Neural progenitor cell (in vitro differentiated cells): ENCODE measurements at regions not wholly inside any gene's neighbourhood (a gene's known extent, or its start where the extent isn't known, plus 50 kb on each side); places are given as distances from the start of the nearest gene placed in this dataset.

Source experiments
- DNase-seq: peaks from one replicate; pipeline ENCODE4 v3.0.0-alpha.2; 2016; ENCODE audit warnings: low spot score
- H2AFZ ChIP-seq: fragments of 200-600 bp; sonication (generic); replicated peaks from 2 replicates; pipeline ENCODE4 v1.6.1; 2016; ENCODE audit warnings: antibody characterized with exemption
- H3F3A ChIP-seq: fragments of 200-600 bp; sonication (generic); 2 replicates; pipeline ENCODE4 v1.6.1; 2016; ENCODE audit warnings: antibody characterized with exemption, low read depth
- H3K27ac ChIP-seq: fragments of 200-600 bp; sonication (generic); 2 replicates; pipeline ENCODE4 v1.5.1; 2016; ENCODE audit warnings: mild to moderate bottlenecking
- H3K27me3 ChIP-seq: fragments of 200-600 bp; sonication (generic); 2 replicates; pipeline ENCODE4 v1.6.1; 2016; ENCODE audit warnings: mild to moderate bottlenecking, moderate library complexity
- H3K36me3 ChIP-seq: fragments of 200-600 bp; sonication (generic); 2 replicates; pipeline ENCODE4 v1.5.1; 2016
- H3K4me1 ChIP-seq: fragments of 200-600 bp; sonication (generic); 2 replicates; pipeline ENCODE4 v1.6.1; 2016; ENCODE audit warnings: mixed run types
- H3K4me2 ChIP-seq: fragments of 200-600 bp; sonication (generic); 2 replicates; pipeline ENCODE4 v1.6.1; 2016
- H3K4me3 ChIP-seq: fragments of 200-600 bp; sonication (generic); 2 replicates; pipeline ENCODE4 v1.5.1; 2016
- H3K79me2 ChIP-seq: fragments of 200-600 bp; sonication (generic); 2 replicates; pipeline ENCODE4 v1.6.1; 2016; ENCODE audit warnings: low read depth
- H3K9ac ChIP-seq: fragments of 200-600 bp; sonication (generic); 2 replicates; pipeline ENCODE4 v1.6.1; 2016
- H3K9me3 ChIP-seq: fragments of 200-600 bp; sonication (generic); 2 replicates; pipeline ENCODE4 v1.5.1; 2016; ENCODE audit warnings: low read depth
- H4K20me1 ChIP-seq: fragments of 200-600 bp; sonication (generic); 2 replicates; pipeline ENCODE4 v1.6.1; 2016; ENCODE audit warnings: low read depth
- H3K27ac Mint-ChIP-seq: 3 replicates; pipeline ENCODE4 v1.8.0; 2021; ENCODE audit warnings: mixed read lengths
- H3K27me3 Mint-ChIP-seq: 2 replicates; pipeline ENCODE4 v1.8.0; 2022; ENCODE audit warnings: low read depth, mild to moderate bottlenecking, inconsistent platforms, moderate library complexity, mixed read lengths; ENCODE audit not compliant: insufficient read depth
- H3K36me3 Mint-ChIP-seq: 3 replicates; pipeline ENCODE4 v1.8.0; 2021; ENCODE audit warnings: mixed read lengths
- H3K4me1 Mint-ChIP-seq: 3 replicates; pipeline ENCODE4 v1.8.0; 2021; ENCODE audit warnings: mixed read lengths
- H3K4me3 Mint-ChIP-seq: 3 replicates; pipeline ENCODE4 v1.8.0; 2021; ENCODE audit warnings: mild to moderate bottlenecking, moderate library complexity, mixed read lengths
- H3K9me3 Mint-ChIP-seq: 3 replicates; pipeline ENCODE4 v1.8.0; 2020; ENCODE audit warnings: mixed read lengths
- CTCF ChIP-seq: fragments of 200-600 bp; sonication (generic); IDR thresholded peaks from 2 replicates; pipeline ENCODE4 v1.5.1; 2017; ENCODE audit warnings: antibody characterized with exemption, mild to moderate bottlenecking
- EZH2 ChIP-seq: fragments of 200-600 bp; sonication (generic); IDR thresholded peaks from 2 replicates; pipeline ENCODE4 v1.6.1; 2017; ENCODE audit warnings: antibody characterized with exemption, mild to moderate bottlenecking, moderate library complexity
- EZH2phosphoT487 ChIP-seq: fragments of 200-600 bp; sonication (generic); IDR thresholded peaks from 2 replicates; pipeline ENCODE4 v1.6.1; 2017; ENCODE audit warnings: antibody characterized with exemption

- Histone ChIP-seq H3K9ac (no peak overlapping the region), H3K27me3 (no peaks in the 10 kb centered on the region), H3K27ac (no peak overlapping the region), H4K20me1 (no peaks in the 10 kb centered on the region), H3F3A (no peaks in the 10 kb centered on the region), H3K9me3 (no peaks in the 10 kb centered on the region), H3K4me3 (no peak overlapping the region), H3K4me1 (no peaks in the 10 kb centered on the region), H2AFZ (no peak overlapping the region), H3K4me2 (no peak overlapping the region), H3K36me3 (no peaks in the 10 kb centered on the region), H3K79me2 (no peaks in the 10 kb centered on the region)
- no peak for DNase-seq
- H3K4me3 Mint-ChIP-seq: no peak overlapping the region
- H3K9me3 Mint-ChIP-seq: no peaks in the 10 kb centered on the region
- H3K4me1 Mint-ChIP-seq: no peaks in the 10 kb centered on the region
- no peak overlapping the region for H3K27ac Mint-ChIP-seq
- TF ChIP-seq EZH2: no peak
- TF ChIP-seq CTCF: no peak
- TF ChIP-seq EZH2phosphoT487: no peak
- no peaks in the 10 kb centered on the region for H3K36me3 Mint-ChIP-seq
- peaks cover 3% of the 10 kb centered on the region for H3K27me3 Mint-ChIP-seq
These were observed 335.1 kb downstream of the BMPER start for GRCh38 chr7:34240417-34240816.

GRCh38 chr7:34242391-34242790 lies 337.1 kb downstream of the BMPER start:
- H3K9ac ChIP-seq: no peak overlapping the region
- Mint-ChIP-seq H3K9me3 (no peaks in the 10 kb centered on the region), H3K27ac (no peak overlapping the region), H3K4me3 (no peak overlapping the region), H3K36me3 (no peaks in the 10 kb centered on the region), H3K4me1 (no peaks in the 10 kb centered on the region), H3K27me3 (no peaks in the 10 kb centered on the region)
- no peaks in the 10 kb centered on the region for H3K4me1 ChIP-seq
- no peaks in the 10 kb centered on the region for H3K27me3 ChIP-seq
- H3K79me2 ChIP-seq: no peaks in the 10 kb centered on the region
- H3K9me3 ChIP-seq: no peaks in the 10 kb centered on the region
- H3K27ac ChIP-seq: no peak overlapping the region
- H3K36me3 ChIP-seq: no peaks in the 10 kb centered on the region
- no peaks in the 10 kb centered on the region for H4K20me1 ChIP-seq
- no peak overlapping the region for H3K4me3 ChIP-seq
- no peak overlapping the region for H3K4me2 ChIP-seq
- no peaks in the 10 kb centered on the region for H3F3A ChIP-seq
- no peak for DNase-seq
- no peak overlapping the region for H2AFZ ChIP-seq
- TF ChIP-seq CTCF (no peak), EZH2phosphoT487 (no peak), EZH2 (no peak)

GRCh38 chr7:34245246-34245645 lies 339.9 kb downstream of the BMPER start:
- Histone ChIP-seq H3K4me3 (no peak overlapping the region), H3K4me2 (no peak overlapping the region), H3K36me3 (no peaks in the 10 kb centered on the region), H3K27ac (no peak overlapping the region), H4K20me1 (no peaks in the 10 kb centered on the region), H3K79me2 (no peaks in the 10 kb centered on the region), H3F3A (no peaks in the 10 kb centered on the region), H3K9me3 (no peaks in the 10 kb centered on the region), H3K4me1 (no peaks in the 10 kb centered on the region), H3K9ac (no peak overlapping the region), H2AFZ (no peak overlapping the region), H3K27me3 (no peaks in the 10 kb centered on the region)
- Mint-ChIP-seq H3K36me3 (no peaks in the 10 kb centered on the region), H3K9me3 (no peaks in the 10 kb centered on the region), H3K27ac (no peak overlapping the region), H3K27me3 (no peaks in the 10 kb centered on the region), H3K4me3 (no peak overlapping the region), H3K4me1 (no peaks in the 10 kb centered on the region)
- no peak for DNase-seq
- TF ChIP-seq EZH2phosphoT487 (no peak), EZH2 (no peak), CTCF (no peak)

- Mint-ChIP-seq H3K9me3 (no peaks in the 10 kb centered on the region), H3K4me3 (no peak overlapping the region), H3K27me3 (no peaks in the 10 kb centered on the region), H3K4me1 (no peaks in the 10 kb centered on the region), H3K36me3 (no peaks in the 10 kb centered on the region), H3K27ac (no peak overlapping the region)
- no peak overlapping the region for H3K4me3 ChIP-seq
- H3K79me2 ChIP-seq: no peaks in the 10 kb centered on the region
- H3K9me3 ChIP-seq: no peaks in the 10 kb centered on the region
- DNase-seq: no peak
- no peaks in the 10 kb centered on the region for H4K20me1 ChIP-seq
- no peak overlapping the region for H3K9ac ChIP-seq
- no peaks in the 10 kb centered on the region for H3F3A ChIP-seq
- H3K27me3 ChIP-seq: no peaks in the 10 kb centered on the region
- H3K4me1 ChIP-seq: no peaks in the 10 kb centered on the region
- H2AFZ ChIP-seq: no peak overlapping the region
- H3K4me2 ChIP-seq: no peak overlapping the region
- H3K36me3 ChIP-seq: no peaks in the 10 kb centered on the region
- TF ChIP-seq EZH2: no peak
- TF ChIP-seq CTCF: no peak
- TF ChIP-seq EZH2phosphoT487: no peak
- no peak overlapping the region for H3K27ac ChIP-seq
These were observed 342.1 kb downstream of the BMPER start for GRCh38 chr7:34247468-34247867.
